GM12864 (cell line): ENCODE measurements at regions not wholly inside any gene's neighbourhood (a gene's known extent, or its start where the extent isn't known, plus 50 kb on each side); places are given as distances from the start of the nearest gene placed in this dataset.

ENCODE experiments used
- DNase-seq: peaks from one replicate; pipeline ENCODE4 v3.0.0-alpha.2; 2011; ENCODE audit warnings: low read depth
- H3K4me3 ChIP-seq: 2 replicates; pipeline ENCODE4 v1.5.1; 2011; ENCODE audit warnings: mild to moderate bottlenecking, low read depth, low read length, control low read depth
- TF ChIP-seq, protein P1 (sequence below): IDR thresholded peaks from 2 replicates; pipeline ENCODE4 v1.5.1; 2011; ENCODE audit warnings: low read depth, mild to moderate bottlenecking, moderate library complexity, low read length, control low read depth, inconsistent platforms; ENCODE audit errors: missing control alignments

DNA sequence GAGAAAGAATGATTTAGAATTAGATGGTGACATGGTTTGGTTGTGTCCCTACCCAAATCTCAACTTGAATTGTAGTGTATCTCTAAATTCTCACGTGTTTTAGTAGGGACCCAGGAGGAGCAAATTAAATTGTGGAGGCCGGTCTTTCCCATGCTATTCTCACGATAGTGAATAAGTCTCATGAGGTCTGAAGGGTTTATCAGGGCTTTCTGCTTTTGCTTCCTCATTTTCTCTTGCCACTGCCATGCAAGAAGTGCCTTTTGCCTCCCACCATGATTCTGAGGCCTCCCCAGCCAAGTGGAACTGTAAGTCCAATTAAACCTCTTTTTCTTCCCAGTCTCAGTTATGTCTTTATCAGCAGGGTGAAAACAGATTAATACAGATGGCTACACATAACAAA, 167.4 kb upstream of the SVIL start:
- DNase-seq, result no peak
- H3K4me3 ChIP-seq, result no peak overlapping the region
- TF ChIP-seq, protein P1, sequence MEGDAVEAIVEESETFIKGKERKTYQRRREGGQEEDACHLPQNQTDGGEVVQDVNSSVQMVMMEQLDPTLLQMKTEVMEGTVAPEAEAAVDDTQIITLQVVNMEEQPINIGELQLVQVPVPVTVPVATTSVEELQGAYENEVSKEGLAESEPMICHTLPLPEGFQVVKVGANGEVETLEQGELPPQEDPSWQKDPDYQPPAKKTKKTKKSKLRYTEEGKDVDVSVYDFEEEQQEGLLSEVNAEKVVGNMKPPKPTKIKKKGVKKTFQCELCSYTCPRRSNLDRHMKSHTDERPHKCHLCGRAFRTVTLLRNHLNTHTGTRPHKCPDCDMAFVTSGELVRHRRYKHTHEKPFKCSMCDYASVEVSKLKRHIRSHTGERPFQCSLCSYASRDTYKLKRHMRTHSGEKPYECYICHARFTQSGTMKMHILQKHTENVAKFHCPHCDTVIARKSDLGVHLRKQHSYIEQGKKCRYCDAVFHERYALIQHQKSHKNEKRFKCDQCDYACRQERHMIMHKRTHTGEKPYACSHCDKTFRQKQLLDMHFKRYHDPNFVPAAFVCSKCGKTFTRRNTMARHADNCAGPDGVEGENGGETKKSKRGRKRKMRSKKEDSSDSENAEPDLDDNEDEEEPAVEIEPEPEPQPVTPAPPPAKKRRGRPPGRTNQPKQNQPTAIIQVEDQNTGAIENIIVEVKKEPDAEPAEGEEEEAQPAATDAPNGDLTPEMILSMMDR, result no peak

DNA sequence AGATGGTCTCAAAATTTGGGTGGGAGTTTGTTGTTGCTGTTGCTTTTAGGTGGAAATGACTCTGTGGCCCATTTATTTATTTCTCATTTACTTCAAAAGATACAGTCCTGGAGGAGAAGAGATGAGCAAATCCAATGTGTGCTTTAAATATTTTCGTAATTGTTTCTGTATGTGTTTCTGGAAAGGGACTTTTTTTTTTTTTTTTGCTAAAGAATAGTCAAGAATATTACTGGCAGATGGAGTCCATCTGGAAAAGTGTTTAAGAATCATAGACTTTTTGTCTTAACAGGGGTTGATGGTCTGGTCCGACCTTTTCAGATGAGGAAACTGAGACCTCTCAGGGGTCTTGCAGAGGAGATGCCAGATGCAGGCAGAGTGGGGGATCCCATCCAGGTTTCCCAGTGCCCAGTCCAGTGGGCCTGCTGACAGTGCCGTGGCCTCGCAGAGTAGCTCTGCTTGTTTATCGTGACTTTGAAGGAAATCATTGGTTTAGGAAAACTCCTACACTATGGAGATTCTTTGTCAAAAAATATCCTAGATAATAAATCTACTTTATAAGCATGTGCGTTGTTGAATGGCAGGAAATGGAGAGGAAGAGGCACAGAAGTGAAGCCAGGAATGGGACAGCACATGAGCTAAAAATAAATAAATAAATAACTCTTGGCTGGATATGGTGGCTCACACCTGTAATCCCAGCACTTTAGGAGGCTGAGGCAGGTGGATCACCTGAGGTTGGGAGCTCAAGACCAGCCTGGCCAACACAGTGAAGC, 164.3 kb upstream of the SVIL start:
- TF ChIP-seq, protein P1, result no peak
- no peak for DNase-seq
- H3K4me3 ChIP-seq, result no peak overlapping the region

DNA sequence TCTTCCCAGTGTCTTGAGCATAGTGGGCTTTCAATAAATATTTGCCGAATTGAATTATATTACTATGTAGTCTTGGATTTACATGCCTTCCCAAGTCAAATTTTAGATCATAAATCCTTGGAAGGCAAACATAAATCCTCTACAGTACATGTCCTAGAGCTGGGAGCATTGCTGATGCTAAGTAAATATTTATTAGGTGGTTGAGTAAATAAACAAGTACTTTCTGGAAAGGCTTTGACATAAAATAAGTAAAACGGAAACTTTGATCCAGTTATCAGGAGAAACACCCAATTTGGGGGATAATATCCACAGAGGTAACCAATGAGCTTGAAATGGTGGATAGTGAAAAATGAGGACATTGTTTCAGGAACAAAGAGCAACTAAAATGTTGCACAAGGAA, 162.8 kb upstream of the SVIL start:
- H3K4me3 ChIP-seq, result no peak overlapping the region
- TF ChIP-seq, protein P1, result no peak
- DNase-seq, result no peak

DNA sequence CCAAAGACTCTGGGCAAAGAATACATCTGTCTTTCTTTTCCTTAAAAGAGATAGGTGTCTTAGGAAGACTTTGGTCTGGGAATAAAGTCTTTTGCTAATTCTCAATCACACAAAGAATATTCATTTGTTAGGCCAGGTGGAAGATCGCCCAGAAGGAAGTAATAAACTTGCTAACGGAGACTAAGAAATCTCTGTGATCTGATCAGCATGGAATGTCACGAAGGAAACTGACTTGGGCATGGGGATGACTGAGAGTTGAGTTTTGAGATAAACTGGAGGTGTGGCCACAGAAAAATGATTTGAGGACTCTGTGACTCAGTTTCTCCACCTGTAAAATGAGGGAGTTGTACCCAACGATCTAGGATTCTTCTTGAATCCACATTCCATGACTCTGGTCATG, 161.1 kb upstream of the SVIL start:
- TF ChIP-seq, protein P1, result no peak
- no peak for DNase-seq
- H3K4me3 ChIP-seq, result no peak overlapping the region

DNA sequence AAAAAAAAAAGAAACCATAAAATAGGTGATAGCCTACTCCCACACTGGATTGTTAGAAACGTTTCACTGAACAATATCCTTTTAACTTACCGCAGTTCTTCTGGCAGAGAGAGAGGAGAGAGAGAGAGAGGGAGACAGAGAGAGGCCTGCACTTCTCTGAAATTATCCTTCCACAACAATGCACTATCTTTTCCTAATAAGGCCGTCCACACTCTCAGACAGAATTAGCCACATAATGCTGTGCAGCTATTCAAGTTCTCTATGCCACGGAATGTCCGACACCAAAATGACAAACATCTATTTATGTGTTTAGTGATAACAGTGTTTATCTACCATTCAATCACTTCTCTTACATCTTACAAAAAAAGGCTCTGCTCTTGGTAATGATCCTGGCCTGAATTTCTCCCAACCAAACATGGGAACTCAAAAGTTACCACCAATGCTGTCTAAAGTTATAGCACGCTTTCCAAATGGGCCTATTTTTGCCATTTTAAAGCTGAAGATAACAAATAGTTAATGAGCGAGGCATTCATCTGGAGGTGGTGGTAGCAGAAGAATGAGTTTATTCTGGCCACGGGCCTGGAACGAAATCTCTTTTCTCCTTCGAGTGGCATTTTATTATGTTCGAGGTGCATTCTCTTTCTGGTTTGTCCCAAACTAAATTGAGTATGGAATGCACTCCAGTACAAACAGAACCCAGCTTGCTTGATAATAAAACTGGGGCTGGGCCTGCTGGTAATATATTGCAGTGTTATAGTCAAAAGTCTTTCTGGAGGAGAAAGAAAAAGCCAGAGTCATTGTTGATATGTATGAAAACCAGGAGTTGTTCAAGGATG, 160.2 kb upstream of the SVIL start:
- DNase-seq, result no peak
- TF ChIP-seq, protein P1, result no peak
- H3K4me3 ChIP-seq, result no peak overlapping the region

DNA sequence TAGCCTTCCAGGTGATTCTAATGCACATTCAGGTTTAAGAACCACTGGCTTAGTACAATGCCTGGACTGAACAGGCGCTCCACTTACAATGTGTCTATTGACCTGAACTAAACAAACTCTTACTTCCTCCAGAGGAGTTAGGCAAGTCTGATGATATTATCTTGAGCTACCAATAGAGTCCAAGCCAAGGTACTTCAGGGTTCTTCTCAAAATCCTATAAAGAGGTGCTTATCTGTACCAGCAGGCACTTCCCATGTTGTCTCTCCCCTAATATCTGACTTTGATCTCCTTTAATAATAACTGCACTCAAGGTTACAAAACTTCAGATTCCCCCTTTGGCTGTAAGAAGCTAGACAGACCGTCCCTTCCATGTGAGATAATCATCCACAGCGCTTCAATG, 157.0 kb upstream of the SVIL start:
- TF ChIP-seq, protein P1, result no peak
- no peak overlapping the region for H3K4me3 ChIP-seq
- no peak for DNase-seq
